Keratinocyte (primary cell): ENCODE measurements at regions not wholly inside any gene's neighbourhood (a gene's known extent, or its start where the extent isn't known, plus 50 kb on each side); places are given as distances from the start of the nearest gene placed in this dataset.

ENCODE experiments used
- DNase-seq: peaks from one replicate; pipeline ENCODE4 v3.0.0-alpha.2; 2011; ENCODE audit warnings: low read depth, missing footprints, low spot score
- FAIRE-seq: peaks from 2 replicates; lab custom pipeline; 2011; peaks lifted over from hg19 to GRCh38; lab: Jason Lieb, UNC
- H2AFZ ChIP-seq: 2 replicates; pipeline ENCODE4 v1.6.0; 2012; ENCODE audit warnings: low read length, control low read depth, inconsistent platforms; ENCODE audit not compliant: control insufficient read depth
- H3K27ac ChIP-seq: 2 replicates; pipeline ENCODE4 v1.5.1; 2011; ENCODE audit warnings: low read length; ENCODE audit not compliant: control insufficient read depth, insufficient read depth
- H3K27me3 ChIP-seq: 3 replicates; pipeline ENCODE4 v1.6.0; 2011; ENCODE audit warnings: low read length; ENCODE audit not compliant: control insufficient read depth, insufficient read depth; ENCODE audit errors: extremely low read depth
- H3K36me3 ChIP-seq, 2 experiments: 2 replicates in 1 of 2; 3 replicates in 1 of 2; pipeline ENCODE4 v1.5.1; 2011; ENCODE audit warnings: low read length in 2 of 2, mild to moderate bottlenecking in 1 of 2; ENCODE audit not compliant: control insufficient read depth in 2 of 2, insufficient read depth in 2 of 2; ENCODE audit errors: extremely low read depth in 1 of 2
- H3K4me1 ChIP-seq: 3 replicates; pipeline ENCODE4 v1.5.1; 2011; ENCODE audit warnings: low read length; ENCODE audit not compliant: control insufficient read depth, insufficient read depth; ENCODE audit errors: extremely low read depth
- H3K4me2 ChIP-seq: 3 replicates; pipeline ENCODE4 v1.6.0; 2011; ENCODE audit warnings: low read depth, low read length; ENCODE audit not compliant: control insufficient read depth, insufficient read depth; ENCODE audit errors: extremely low read depth
- H3K4me3 ChIP-seq, 3 experiments: fragments of 200-600 bp in 1 of 3; sonication (generic) in 1 of 3; 2 replicates in 2 of 3; 3 replicates in 1 of 3; pipeline ENCODE4 v1.5.1; 2011 to 2016; ENCODE audit warnings: low read length in 3 of 3, mild to moderate bottlenecking in 3 of 3, control low read depth in 2 of 3, inconsistent platforms in 1 of 3, low read depth in 1 of 3, mixed read lengths in 1 of 3, mixed run types in 1 of 3, moderate library complexity in 1 of 3; ENCODE audit not compliant: control insufficient read depth in 2 of 3, insufficient read depth in 2 of 3; ENCODE audit errors: extremely low read depth in 1 of 3
- H3K79me2 ChIP-seq: 2 replicates; pipeline ENCODE4 v1.6.0; 2012; ENCODE audit warnings: low read length; ENCODE audit not compliant: control insufficient read depth, insufficient read depth
- H3K9ac ChIP-seq: 3 replicates; pipeline ENCODE4 v1.6.0; 2011; ENCODE audit warnings: low read length; ENCODE audit not compliant: control insufficient read depth, insufficient read depth; ENCODE audit errors: extremely low read depth
- H3K9me1 ChIP-seq: 3 replicates; pipeline ENCODE4 v1.6.0; 2011; ENCODE audit warnings: low read length; ENCODE audit not compliant: control insufficient read depth, insufficient read depth; ENCODE audit errors: extremely low read depth
- H3K9me3 ChIP-seq: 2 replicates; pipeline ENCODE4 v1.5.1; 2012; ENCODE audit warnings: low read depth, low read length; ENCODE audit not compliant: control insufficient read depth
- H4K20me1 ChIP-seq: 3 replicates; pipeline ENCODE4 v1.6.0; 2011; ENCODE audit warnings: low read length; ENCODE audit not compliant: control insufficient read depth, insufficient read depth; ENCODE audit errors: extremely low read depth
- EZH2 ChIP-seq: IDR thresholded peaks from one replicate; pipeline ENCODE4 v1.6.1; 2012; ENCODE audit warnings: inconsistent platforms, mild to moderate bottlenecking, low read length, moderate library complexity
- dilution Hi-C: fragments of 300-500 bp; cut with MboI; formaldehyde crosslinking; loops from one replicate; pipeline ENCODE4 v1.7.0; 2020; ENCODE audit warnings: low sequenced_read_pairs; ENCODE audit not compliant: extremely low pct_ligation_motif_present
- TF ChIP-seq, protein P1 (sequence below), 3 experiments: IDR thresholded peaks in 1 of 3; conservative IDR thresholded peaks in 1 of 3; optimal IDR thresholded peaks in 1 of 3; 2 replicates in 2 of 3; 3 replicates in 1 of 3; pipeline versions ENCODE3 to v1.5.1; 2011; ENCODE audit warnings: low read length in 3 of 3, mild to moderate bottlenecking in 3 of 3, moderate library complexity in 2 of 3, control low read depth in 1 of 3, inconsistent platforms in 1 of 3; ENCODE audit not compliant: insufficient read depth in 2 of 3; ENCODE audit errors: extremely low read depth in 1 of 3

DNA sequence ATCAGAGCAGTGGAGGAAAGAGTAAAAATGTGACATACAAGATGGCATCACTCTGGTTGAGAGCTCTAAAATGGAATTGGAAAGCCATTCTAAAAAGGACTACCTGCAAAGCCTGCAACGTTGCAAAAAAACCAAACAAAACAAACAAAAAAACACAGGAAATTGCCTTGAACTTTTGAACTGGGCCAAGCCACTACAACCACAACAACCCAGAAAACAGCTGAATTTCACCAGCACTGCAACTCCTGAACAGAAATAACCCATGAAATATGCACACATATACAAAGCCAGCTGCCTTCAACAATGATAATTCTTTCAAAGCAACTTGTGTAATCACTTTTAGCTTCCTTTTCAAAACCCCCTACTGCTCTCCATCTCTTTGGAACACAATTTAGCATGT, 326.6 kb upstream of the LRRC4C start:
- dilution Hi-C loops: no loop called here
- no peaks in the 10 kb centered on the region for H3K9me1 ChIP-seq
- H3K27me3 ChIP-seq: no peaks in the 10 kb centered on the region
- H3K4me1 ChIP-seq: peaks cover 11% of the 10 kb centered on the region
- H3K27ac ChIP-seq: no peak overlapping the region
- no peaks in the 10 kb centered on the region for H3K36me3 ChIP-seq
- FAIRE-seq (no peak), DNase-seq (no peak)
- TF ChIP-seq EZH2: no peak
- TF ChIP-seq, protein P1, sequence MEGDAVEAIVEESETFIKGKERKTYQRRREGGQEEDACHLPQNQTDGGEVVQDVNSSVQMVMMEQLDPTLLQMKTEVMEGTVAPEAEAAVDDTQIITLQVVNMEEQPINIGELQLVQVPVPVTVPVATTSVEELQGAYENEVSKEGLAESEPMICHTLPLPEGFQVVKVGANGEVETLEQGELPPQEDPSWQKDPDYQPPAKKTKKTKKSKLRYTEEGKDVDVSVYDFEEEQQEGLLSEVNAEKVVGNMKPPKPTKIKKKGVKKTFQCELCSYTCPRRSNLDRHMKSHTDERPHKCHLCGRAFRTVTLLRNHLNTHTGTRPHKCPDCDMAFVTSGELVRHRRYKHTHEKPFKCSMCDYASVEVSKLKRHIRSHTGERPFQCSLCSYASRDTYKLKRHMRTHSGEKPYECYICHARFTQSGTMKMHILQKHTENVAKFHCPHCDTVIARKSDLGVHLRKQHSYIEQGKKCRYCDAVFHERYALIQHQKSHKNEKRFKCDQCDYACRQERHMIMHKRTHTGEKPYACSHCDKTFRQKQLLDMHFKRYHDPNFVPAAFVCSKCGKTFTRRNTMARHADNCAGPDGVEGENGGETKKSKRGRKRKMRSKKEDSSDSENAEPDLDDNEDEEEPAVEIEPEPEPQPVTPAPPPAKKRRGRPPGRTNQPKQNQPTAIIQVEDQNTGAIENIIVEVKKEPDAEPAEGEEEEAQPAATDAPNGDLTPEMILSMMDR (optimal IDR thresholded peaks at IDR 0.05 in 1 of 3, IDR thresholded peaks at IDR 0.05 in 1 of 3, conservative IDR thresholded peaks at IDR 0.05 in 1 of 3; ENCODE audit: extremely low read depth in 1 of 3, insufficient read depth in 2 of 3, low read length in 3 of 3): no peak
- no peaks in the 10 kb centered on the region for H3K9me3 ChIP-seq
- H3K4me2 ChIP-seq: no peak overlapping the region
- no peak overlapping the region for H3K4me3 ChIP-seq
- no peak overlapping the region for H2AFZ ChIP-seq
- H3K9ac ChIP-seq: no peak overlapping the region
- H4K20me1 ChIP-seq: no peaks in the 10 kb centered on the region
- H3K79me2 ChIP-seq: no peaks in the 10 kb centered on the region

DNA sequence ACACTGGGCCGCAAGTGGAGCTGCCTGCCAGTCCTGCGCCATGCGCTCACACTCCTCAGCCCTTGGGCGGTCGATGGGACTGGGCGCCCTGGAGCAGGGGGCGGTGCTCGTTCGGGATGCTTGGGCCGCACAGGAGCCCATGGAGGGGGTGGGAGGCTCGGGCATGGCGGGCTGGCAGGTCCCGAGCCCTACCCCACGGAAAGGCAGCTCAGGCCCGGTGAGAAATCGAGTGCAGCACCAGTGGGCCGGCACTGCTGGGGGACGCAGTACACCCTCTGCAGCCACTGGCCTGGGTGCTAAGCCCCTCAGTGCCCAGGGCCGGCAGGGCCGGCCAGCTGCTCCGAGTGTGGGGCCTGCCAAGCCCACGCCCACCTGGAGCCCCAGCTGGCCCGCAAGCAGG, 328.7 kb upstream of the LRRC4C start:
- H3K27ac ChIP-seq: no peak overlapping the region
- H4K20me1 ChIP-seq: no peaks in the 10 kb centered on the region
- H3K4me3 ChIP-seq: no peak overlapping the region
- H3K9me1 ChIP-seq: no peaks in the 10 kb centered on the region
- no peak for FAIRE-seq
- H3K4me1 ChIP-seq: peaks cover 11% of the 10 kb centered on the region
- H3K4me2 ChIP-seq: no peak overlapping the region
- dilution Hi-C loops: no loop called here
- no peak for DNase-seq
- no peaks in the 10 kb centered on the region for H3K9me3 ChIP-seq
- H3K27me3 ChIP-seq: no peaks in the 10 kb centered on the region
- TF ChIP-seq EZH2: no peak
- TF ChIP-seq, protein P1 (optimal IDR thresholded peaks at IDR 0.05 in 1 of 3, IDR thresholded peaks at IDR 0.05 in 1 of 3, conservative IDR thresholded peaks at IDR 0.05 in 1 of 3; ENCODE audit: extremely low read depth in 1 of 3, insufficient read depth in 2 of 3, low read length in 3 of 3): no peak
- no peak overlapping the region for H3K9ac ChIP-seq
- no peaks in the 10 kb centered on the region for H3K36me3 ChIP-seq
- H2AFZ ChIP-seq: no peak overlapping the region
- no peaks in the 10 kb centered on the region for H3K79me2 ChIP-seq
